Tibial nerve (tissue), 4 donors: ENCODE measurements at regions not wholly inside any gene's neighbourhood (a gene's known extent, or its start where the extent isn't known, plus 50 kb on each side); places are given as distances from the start of the nearest gene placed in this dataset.

Experiments used
- EP300 ChIP-seq, 2 donors: sonication (generic); formaldehyde crosslinking; IDR thresholded peaks; one replicate each; pipeline ENCODE4 v1.6.1; 2017; ENCODE audit warnings: antibody characterized with exemption in 2 of 2, mild to moderate bottlenecking in 1 of 2
- POLR2A ChIP-seq, 2 donors: fragments of 450-650 bp; IDR thresholded peaks; one replicate each; pipeline ENCODE4 v1.6.1; 2017; ENCODE audit warnings: antibody characterized with exemption in 2 of 2, mild to moderate bottlenecking in 2 of 2, moderate library complexity in 2 of 2
- TF ChIP-seq, protein P1 (sequence below), 5 experiments: fragments of 200-600 bp in 3 of 5; fragments of 450-650 bp in 2 of 5; sonication (generic) in 3 of 5; IDR thresholded peaks; one replicate each; pipeline ENCODE4 v1.5.1; 2016 to 2019; ENCODE audit warnings: antibody characterized with exemption in 5 of 5, mild to moderate bottlenecking in 3 of 5, moderate library complexity in 2 of 5

GRCh38 chr4:187006189-187006618 lies 282.5 kb upstream of the FAT1 start:
- TF ChIP-seq, protein P1, sequence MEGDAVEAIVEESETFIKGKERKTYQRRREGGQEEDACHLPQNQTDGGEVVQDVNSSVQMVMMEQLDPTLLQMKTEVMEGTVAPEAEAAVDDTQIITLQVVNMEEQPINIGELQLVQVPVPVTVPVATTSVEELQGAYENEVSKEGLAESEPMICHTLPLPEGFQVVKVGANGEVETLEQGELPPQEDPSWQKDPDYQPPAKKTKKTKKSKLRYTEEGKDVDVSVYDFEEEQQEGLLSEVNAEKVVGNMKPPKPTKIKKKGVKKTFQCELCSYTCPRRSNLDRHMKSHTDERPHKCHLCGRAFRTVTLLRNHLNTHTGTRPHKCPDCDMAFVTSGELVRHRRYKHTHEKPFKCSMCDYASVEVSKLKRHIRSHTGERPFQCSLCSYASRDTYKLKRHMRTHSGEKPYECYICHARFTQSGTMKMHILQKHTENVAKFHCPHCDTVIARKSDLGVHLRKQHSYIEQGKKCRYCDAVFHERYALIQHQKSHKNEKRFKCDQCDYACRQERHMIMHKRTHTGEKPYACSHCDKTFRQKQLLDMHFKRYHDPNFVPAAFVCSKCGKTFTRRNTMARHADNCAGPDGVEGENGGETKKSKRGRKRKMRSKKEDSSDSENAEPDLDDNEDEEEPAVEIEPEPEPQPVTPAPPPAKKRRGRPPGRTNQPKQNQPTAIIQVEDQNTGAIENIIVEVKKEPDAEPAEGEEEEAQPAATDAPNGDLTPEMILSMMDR (IDR thresholded peaks at IDR 0.05): no peak
- TF ChIP-seq POLR2A (IDR thresholded peaks at IDR 0.05) (no peak), EP300 (IDR thresholded peaks at IDR 0.05) (no peak)
